ENCODE measurements at regions not wholly inside any gene's neighbourhood (a gene's known extent, or its start where the extent isn't known, plus 50 kb on each side); places are given as distances from the start of the nearest gene placed in this dataset.
"Not testable (repeated sequence)": the region's sequence is repeated elsewhere in the genome, so short reads cannot be mapped to it uniquely, and the experiment has no call there.

- DNase-seq (ENCODE audit: low read depth): no peak
- no peak for TF ChIP-seq CTCF (IDR thresholded peaks at IDR 0.05; ENCODE audit: low read depth, low read length, missing control alignments)
- H3K4me3 ChIP-seq (ENCODE audit: low read depth, low read length): no peak overlapping the region
Observed at GRCh38 chr2:238776003-238776760, 71.7 kb upstream of the TWIST2 start.

- DNase-seq (ENCODE audit: low read depth): peak; percentile 3
- not testable (repeated sequence) for H3K4me3 ChIP-seq (ENCODE audit: low read depth, low read length)
Observed at GRCh38 chr2:238776761-238777046, 71.2 kb upstream of the TWIST2 start.

- no peak overlapping the region for H3K4me3 ChIP-seq (ENCODE audit: low read depth, low read length)
- TF ChIP-seq CTCF (IDR thresholded peaks at IDR 0.05; ENCODE audit: low read depth, low read length, missing control alignments): no peak
- DNase-seq (ENCODE audit: low read depth): peak; percentile 18
Observed at GRCh38 chr2:238777369-238778067, 70.4 kb upstream of the TWIST2 start.

- peak; percentile 7 for DNase-seq (ENCODE audit: low read depth)
- TF ChIP-seq CTCF (IDR thresholded peaks at IDR 0.05; ENCODE audit: low read depth, low read length, missing control alignments): peak; percentile 84
- no peak overlapping the region for H3K4me3 ChIP-seq (ENCODE audit: low read depth, low read length)
Observed at GRCh38 chr2:238784671-238785527, 63.0 kb upstream of the TWIST2 start.

GRCh38 chr2:238785528-238785860 lies 62.4 kb upstream of the TWIST2 start:
- H3K4me3 ChIP-seq (ENCODE audit: low read depth, low read length): no peak overlapping the region
- no peak for DNase-seq (ENCODE audit: low read depth)
- TF ChIP-seq CTCF (IDR thresholded peaks at IDR 0.05; ENCODE audit: low read depth, low read length, missing control alignments): no peak

GRCh38 chr2:238786379-238786778 lies 61.5 kb upstream of the TWIST2 start:
- no peak for TF ChIP-seq CTCF (IDR thresholded peaks at IDR 0.05; ENCODE audit: low read depth, low read length, missing control alignments)
- no peak for DNase-seq (ENCODE audit: low read depth)
- no peak overlapping the region for H3K4me3 ChIP-seq (ENCODE audit: low read depth, low read length)

GRCh38 chr2:238786792-238787490 lies 60.9 kb upstream of the TWIST2 start:
- no peak for TF ChIP-seq CTCF (IDR thresholded peaks at IDR 0.05; ENCODE audit: low read depth, low read length, missing control alignments)
- H3K4me3 ChIP-seq (ENCODE audit: low read depth, low read length): no peak overlapping the region
- DNase-seq (ENCODE audit: low read depth): no peak
